ENCODE measurements at regions not wholly inside any gene's neighbourhood (a gene's known extent, or its start where the extent isn't known, plus 50 kb on each side); places are given as distances from the start of the nearest gene placed in this dataset.

DNA sequence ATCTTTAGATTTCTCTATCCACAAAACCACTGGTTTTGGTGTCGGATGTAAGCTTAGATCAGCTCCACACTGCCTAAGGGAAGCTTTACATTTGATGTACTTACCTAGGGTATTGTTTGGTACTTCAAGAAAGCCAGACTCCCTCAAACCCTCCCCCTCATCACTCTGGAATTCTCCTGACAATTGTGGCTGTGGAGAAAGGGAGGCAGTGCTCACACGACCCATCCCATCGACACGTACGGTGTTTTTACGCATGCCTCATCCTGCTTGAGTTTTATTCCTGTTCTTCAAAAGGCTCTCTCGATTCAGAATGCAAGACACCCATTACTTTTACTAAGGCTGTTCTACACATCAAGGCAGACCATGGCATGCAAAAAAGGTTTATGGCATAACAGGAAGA lies 67.3 kb upstream of the ONECUT1 start:
- TF ChIP-seq, protein P1, sequence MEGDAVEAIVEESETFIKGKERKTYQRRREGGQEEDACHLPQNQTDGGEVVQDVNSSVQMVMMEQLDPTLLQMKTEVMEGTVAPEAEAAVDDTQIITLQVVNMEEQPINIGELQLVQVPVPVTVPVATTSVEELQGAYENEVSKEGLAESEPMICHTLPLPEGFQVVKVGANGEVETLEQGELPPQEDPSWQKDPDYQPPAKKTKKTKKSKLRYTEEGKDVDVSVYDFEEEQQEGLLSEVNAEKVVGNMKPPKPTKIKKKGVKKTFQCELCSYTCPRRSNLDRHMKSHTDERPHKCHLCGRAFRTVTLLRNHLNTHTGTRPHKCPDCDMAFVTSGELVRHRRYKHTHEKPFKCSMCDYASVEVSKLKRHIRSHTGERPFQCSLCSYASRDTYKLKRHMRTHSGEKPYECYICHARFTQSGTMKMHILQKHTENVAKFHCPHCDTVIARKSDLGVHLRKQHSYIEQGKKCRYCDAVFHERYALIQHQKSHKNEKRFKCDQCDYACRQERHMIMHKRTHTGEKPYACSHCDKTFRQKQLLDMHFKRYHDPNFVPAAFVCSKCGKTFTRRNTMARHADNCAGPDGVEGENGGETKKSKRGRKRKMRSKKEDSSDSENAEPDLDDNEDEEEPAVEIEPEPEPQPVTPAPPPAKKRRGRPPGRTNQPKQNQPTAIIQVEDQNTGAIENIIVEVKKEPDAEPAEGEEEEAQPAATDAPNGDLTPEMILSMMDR (IDR thresholded peaks at IDR 0.05; ENCODE audit: low read depth, low read length): no peak
- TF ChIP-seq EZH2phosphoT487 (IDR thresholded peaks at IDR 0.05; ENCODE audit: low read depth): no peak
